ENCODE measurements at regions not wholly inside any gene's neighbourhood (a gene's known extent, or its start where the extent isn't known, plus 50 kb on each side); places are given as distances from the start of the nearest gene placed in this dataset.

- no peak overlapping the region for H3K4me3 ChIP-seq (replicated peaks; ENCODE audit: insufficient read depth, low read length)
- H3K27ac ChIP-seq (replicated peaks), result no peak overlapping the region
- no peak for DNase-seq (ENCODE audit: low read depth in 1 of 2, low spot score in 1 of 2)
- TF ChIP-seq, protein P1, sequence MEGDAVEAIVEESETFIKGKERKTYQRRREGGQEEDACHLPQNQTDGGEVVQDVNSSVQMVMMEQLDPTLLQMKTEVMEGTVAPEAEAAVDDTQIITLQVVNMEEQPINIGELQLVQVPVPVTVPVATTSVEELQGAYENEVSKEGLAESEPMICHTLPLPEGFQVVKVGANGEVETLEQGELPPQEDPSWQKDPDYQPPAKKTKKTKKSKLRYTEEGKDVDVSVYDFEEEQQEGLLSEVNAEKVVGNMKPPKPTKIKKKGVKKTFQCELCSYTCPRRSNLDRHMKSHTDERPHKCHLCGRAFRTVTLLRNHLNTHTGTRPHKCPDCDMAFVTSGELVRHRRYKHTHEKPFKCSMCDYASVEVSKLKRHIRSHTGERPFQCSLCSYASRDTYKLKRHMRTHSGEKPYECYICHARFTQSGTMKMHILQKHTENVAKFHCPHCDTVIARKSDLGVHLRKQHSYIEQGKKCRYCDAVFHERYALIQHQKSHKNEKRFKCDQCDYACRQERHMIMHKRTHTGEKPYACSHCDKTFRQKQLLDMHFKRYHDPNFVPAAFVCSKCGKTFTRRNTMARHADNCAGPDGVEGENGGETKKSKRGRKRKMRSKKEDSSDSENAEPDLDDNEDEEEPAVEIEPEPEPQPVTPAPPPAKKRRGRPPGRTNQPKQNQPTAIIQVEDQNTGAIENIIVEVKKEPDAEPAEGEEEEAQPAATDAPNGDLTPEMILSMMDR (IDR thresholded peaks at IDR 0.05; ENCODE audit: insufficient read depth, low read length), result no peak
- no peak for TF ChIP-seq GABPA (IDR thresholded peaks at IDR 0.05; ENCODE audit: low read depth)
- no peak for TF ChIP-seq SPI1 (IDR thresholded peaks at IDR 0.05; ENCODE audit: borderline replicate concordance, low read depth)
- no peak for TF ChIP-seq REST (IDR thresholded peaks at IDR 0.05; ENCODE audit: insufficient replicate concordance, low read depth)
- TF ChIP-seq POLR2AphosphoS5 (IDR thresholded peaks at IDR 0.05; ENCODE audit: low read depth), result no peak
- H3K27me3 ChIP-seq (ENCODE audit: insufficient read depth, poor library complexity, severe bottlenecking), result no peaks in the 10 kb centered on the region
Observed at GRCh38 chr2:128370468-128371247, 52.0 kb upstream of the HS6ST1 start.

GRCh38 chr2:128371248-128371630, 52.6 kb upstream of the HS6ST1 start:
- no peaks in the 10 kb centered on the region for H3K27me3 ChIP-seq (ENCODE audit: insufficient read depth, poor library complexity, severe bottlenecking)
- H3K27ac ChIP-seq (replicated peaks), result no peak overlapping the region
- TF ChIP-seq, protein P1 (IDR thresholded peaks at IDR 0.05; ENCODE audit: insufficient read depth, low read length), result no peak
- TF ChIP-seq POLR2AphosphoS5 (IDR thresholded peaks at IDR 0.05; ENCODE audit: low read depth) (no peak), GABPA (IDR thresholded peaks at IDR 0.05; ENCODE audit: low read depth) (no peak), SPI1 (IDR thresholded peaks at IDR 0.05; ENCODE audit: borderline replicate concordance, low read depth) (no peak), REST (IDR thresholded peaks at IDR 0.05; ENCODE audit: insufficient replicate concordance, low read depth) (no peak)
- no peak overlapping the region for H3K4me3 ChIP-seq (replicated peaks; ENCODE audit: insufficient read depth, low read length)
- no peak for DNase-seq (ENCODE audit: low read depth in 1 of 2, low spot score in 1 of 2)

DNA sequence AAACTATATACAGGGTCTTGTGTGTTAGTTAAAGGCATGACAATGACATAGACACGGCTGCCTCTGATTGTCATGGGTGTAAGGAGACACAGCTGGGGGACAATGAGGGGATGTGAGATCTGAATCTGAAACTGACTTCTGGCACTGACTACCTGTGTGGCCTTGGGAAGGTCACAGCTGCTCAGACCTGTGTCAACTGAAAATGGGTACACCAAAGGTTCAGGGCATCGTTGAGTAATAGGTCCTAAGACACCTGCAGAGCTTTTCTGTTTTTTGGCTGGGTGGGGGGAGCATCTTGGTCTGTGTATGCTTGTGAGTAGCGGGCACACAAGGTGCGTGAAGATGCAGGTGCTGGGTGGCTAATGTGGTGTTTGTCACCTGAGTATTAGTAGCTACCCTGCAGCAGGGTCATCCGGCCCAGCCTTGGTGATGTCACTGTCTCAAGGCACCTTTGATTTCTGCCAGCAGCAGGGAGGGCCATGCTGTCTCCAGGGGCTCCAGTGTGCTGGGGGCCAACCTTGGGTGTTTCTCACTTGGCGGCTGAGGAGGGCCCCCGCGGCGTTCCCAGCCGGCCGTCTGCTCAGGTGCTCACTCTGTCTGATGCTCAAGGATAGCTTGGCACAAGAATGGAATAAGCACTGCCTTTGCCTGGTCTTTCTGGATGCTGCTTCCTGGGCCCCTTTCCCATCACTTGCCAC, 53.1 kb upstream of the HS6ST1 start:
- no peak overlapping the region for H3K4me3 ChIP-seq (replicated peaks; ENCODE audit: insufficient read depth, low read length)
- no peak for TF ChIP-seq SPI1 (IDR thresholded peaks at IDR 0.05; ENCODE audit: borderline replicate concordance, low read depth)
- no peak for TF ChIP-seq GABPA (IDR thresholded peaks at IDR 0.05; ENCODE audit: low read depth)
- no peak for TF ChIP-seq REST (IDR thresholded peaks at IDR 0.05; ENCODE audit: insufficient replicate concordance, low read depth)
- no peak for TF ChIP-seq POLR2AphosphoS5 (IDR thresholded peaks at IDR 0.05; ENCODE audit: low read depth)
- TF ChIP-seq, protein P1 (IDR thresholded peaks at IDR 0.05; ENCODE audit: insufficient read depth, low read length), result no peak
- H3K27me3 ChIP-seq (ENCODE audit: insufficient read depth, poor library complexity, severe bottlenecking), result no peaks in the 10 kb centered on the region
- DNase-seq (ENCODE audit: low read depth in 1 of 2, low spot score in 1 of 2), result no peak
- no peak overlapping the region for H3K27ac ChIP-seq (replicated peaks)

All from HL-60 (cell line).